Panc1 (cell line): ENCODE measurements at regions not wholly inside any gene's neighbourhood (a gene's known extent, or its start where the extent isn't known, plus 50 kb on each side); places are given as distances from the start of the nearest gene placed in this dataset.

Experiments
- ATAC-seq: fragments of 200-7000 bp; cut with Tn5 transposase; 2 replicates; pipeline ENCODE4 v1.9.1; 2020; ENCODE audit warnings: mild to moderate bottlenecking, moderate library complexity
- BruUV-seq: library from RNA; stranded (reverse); fragments of 400-500 nt; replicated peaks from 2 replicates; lab custom pipeline; 2021; lab: Mats Ljungman, UMichigan
- CTCF ChIA-PET: fragments of 300-600 bp; sonication (Branson Sonifier 250); formaldehyde crosslinking; loops from one replicate; lab custom pipeline; 2022; ENCODE audit warnings: antibody characterized with exemption; lab: Charles Lee
- POLR2A ChIA-PET: fragments of 300-600 bp; sonication (Branson Sonifier 250); formaldehyde crosslinking; loops from one replicate; lab custom pipeline; 2022; ENCODE audit warnings: antibody characterized with exemption; lab: Charles Lee
- DNase-seq: peaks from one replicate; pipeline ENCODE4 v3.0.0-alpha.2; 2010; ENCODE audit warnings: low read depth, low spot score
- H3K27ac ChIP-seq: 2 replicates; pipeline ENCODE4 v1.5.1; 2011; ENCODE audit warnings: mild to moderate bottlenecking, low read length, inconsistent platforms
- H3K27me3 ChIP-seq: fragments of 200-500 bp; sonication (Bioruptor generic); 2 replicates; pipeline ENCODE4 v1.6.0; 2014; ENCODE audit warnings: low read length, inconsistent platforms; ENCODE audit not compliant: control insufficient read depth, insufficient read depth
- H3K36me3 ChIP-seq: fragments of 200-500 bp; sonication (Bioruptor generic); 2 replicates; pipeline ENCODE4 v1.5.1; 2014; ENCODE audit warnings: inconsistent platforms, mild to moderate bottlenecking, low read length, moderate library complexity; ENCODE audit not compliant: control insufficient read depth, insufficient read depth
- H3K4me1 ChIP-seq: 2 replicates; pipeline ENCODE4 v1.5.1; 2011; ENCODE audit warnings: inconsistent platforms, mild to moderate bottlenecking, low read length, moderate library complexity; ENCODE audit not compliant: control insufficient read depth, insufficient read depth
- H3K4me3 ChIP-seq, 2 experiments: 2 replicates each; pipeline ENCODE4 v1.5.1; 2011 to 2012; ENCODE audit warnings: low read depth in 2 of 2, low read length in 2 of 2, mild to moderate bottlenecking in 2 of 2, inconsistent platforms in 1 of 2, moderate library complexity in 1 of 2
- H3K9me3 ChIP-seq: fragments of 200-500 bp; sonication (Bioruptor generic); 2 replicates; pipeline ENCODE4 v1.5.1; 2014; ENCODE audit warnings: low read depth, mild to moderate bottlenecking, inconsistent platforms, low read length, moderate library complexity; ENCODE audit not compliant: control insufficient read depth, insufficient read depth
- CTCF ChIP-seq: fragments of 450-650 bp; IDR thresholded peaks from 2 replicates; pipeline ENCODE4 v1.5.1; 2017; ENCODE audit warnings: mild to moderate bottlenecking
- POLR2AphosphoS5 ChIP-seq: IDR thresholded peaks from 2 replicates; pipeline ENCODE4 v1.6.1; 2012; ENCODE audit warnings: mild to moderate bottlenecking, low read depth, low read length, moderate library complexity
- REST ChIP-seq, 2 experiments: IDR thresholded peaks; 2 replicates each; pipeline ENCODE4 v1.6.1; 2011 to 2012; ENCODE audit warnings: low read depth in 2 of 2, control low read depth in 1 of 2, low read length in 1 of 2, mild to moderate bottlenecking in 1 of 2, moderate library complexity in 1 of 2; ENCODE audit not compliant: insufficient read depth in 1 of 2
- SIN3A ChIP-seq: IDR thresholded peaks from 2 replicates; pipeline ENCODE4 v1.6.1; 2012; ENCODE audit warnings: low read depth, mild to moderate bottlenecking, low read length, moderate library complexity, borderline replicate concordance; ENCODE audit not compliant: insufficient read depth
- TCF7L2 ChIP-seq: IDR thresholded peaks from 2 replicates; pipeline ENCODE4 v1.6.1; 2011; ENCODE audit warnings: mild to moderate bottlenecking, low read depth, low read length, inconsistent platforms
- in situ Hi-C: cut with HindIII; loops from 2 replicates; pipeline ENCODE4 v1.10.0; 2016; ENCODE audit warnings: low sequenced_read_pairs, low pct_unique_long_range_greater_than_20kb
- intact Hi-C: fragments of 100-400 bp; cut with micrococcal nuclease; formaldehyde crosslinking; loops from one replicate; pipeline ENCODE4 v1.10.0; 2022; ENCODE audit not compliant: unreplicated experiment

GRCh38 chr4:13218326-13218958 is 265.7 kb downstream of the RAB28 start:
- no TSS peak for BruUV-seq

GRCh38 chr4:13215560-13215959 is 268.6 kb downstream of the RAB28 start:
- CTCF ChIA-PET, result no interaction called here
- H3K4me1 ChIP-seq, result no peaks in the 10 kb centered on the region
- ATAC-seq (no peak), DNase-seq (no peak)
- no peak overlapping the region for H3K27ac ChIP-seq
- H3K4me3 ChIP-seq, result no peak overlapping the region
- H3K27me3 ChIP-seq, result no peaks in the 10 kb centered on the region
- TF ChIP-seq POLR2AphosphoS5, result no peak
- no peak for TF ChIP-seq SIN3A
- in situ Hi-C loops, result no loop called here
- POLR2A ChIA-PET, result no interaction called here
- no peaks in the 10 kb centered on the region for H3K9me3 ChIP-seq
- intact Hi-C loops, result no loop called here
- no peaks in the 10 kb centered on the region for H3K36me3 ChIP-seq
- no TSS peak for BruUV-seq

More at GRCh38 chr4:13218326-13218958, 265.7 kb downstream of the RAB28 start:
- in situ Hi-C loops (no loop called here), intact Hi-C loops (no loop called here)
- CTCF ChIA-PET, result no interaction called here
- Histone ChIP-seq H3K4me3 (no peak overlapping the region), H3K4me1 (no peaks in the 10 kb centered on the region), H3K9me3 (no peaks in the 10 kb centered on the region), H3K27ac (no peak overlapping the region), H3K27me3 (no peaks in the 10 kb centered on the region), H3K36me3 (no peaks in the 10 kb centered on the region)
- no peak for TF ChIP-seq POLR2AphosphoS5
- no peak for TF ChIP-seq CTCF
- TF ChIP-seq REST (IDR thresholded peaks at IDR 0.05; ENCODE audit: insufficient read depth in 1 of 2, low read depth in 2 of 2, low read length in 1 of 2), result no peak
- no peak for TF ChIP-seq SIN3A
- TF ChIP-seq TCF7L2, result no peak
- POLR2A ChIA-PET, result no interaction called here
- ATAC-seq (no peak), DNase-seq (no peak)

GRCh38 chr4:13212936-13213335 is 271.2 kb downstream of the RAB28 start:
- Histone ChIP-seq H3K27me3 (no peaks in the 10 kb centered on the region), H3K9me3 (no peaks in the 10 kb centered on the region), H3K27ac (no peak overlapping the region), H3K4me3 (no peak overlapping the region), H3K36me3 (no peaks in the 10 kb centered on the region), H3K4me1 (no peaks in the 10 kb centered on the region)
- TF ChIP-seq POLR2AphosphoS5, result no peak
- TF ChIP-seq TCF7L2, result no peak
- ChIA-PET POLR2A (no interaction called here), CTCF (no interaction called here)
- DNase-seq (no peak), ATAC-seq (no peak)
- no TSS peak for BruUV-seq
- in situ Hi-C loops (no loop called here), intact Hi-C loops (no loop called here)
